ENCODE measurements at regions not wholly inside any gene's neighbourhood (a gene's known extent, or its start where the extent isn't known, plus 50 kb on each side); places are given as distances from the start of the nearest gene placed in this dataset.

DNA sequence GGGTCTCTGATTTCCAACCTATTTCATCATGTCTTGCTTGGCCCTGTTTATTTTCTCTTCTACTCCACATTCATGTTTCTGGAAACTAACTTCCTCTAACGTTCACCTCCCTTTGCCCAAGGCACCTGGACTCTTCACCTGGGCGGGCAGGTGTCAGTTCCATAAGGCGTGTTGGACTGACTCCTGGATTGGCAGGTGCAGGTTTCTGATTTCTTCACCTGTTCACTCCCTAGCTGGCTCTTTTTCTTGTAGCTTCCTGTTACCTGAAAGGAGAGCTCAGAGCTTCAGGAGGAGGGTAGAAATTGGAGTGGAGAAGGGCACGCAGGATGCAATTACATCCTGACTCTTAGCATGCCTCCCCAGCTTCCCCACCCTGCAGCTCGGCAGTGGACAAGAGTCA, 350.8 kb upstream of the KLF3 start:
- DNase-seq (ENCODE audit: low spot score): no peak

DNA sequence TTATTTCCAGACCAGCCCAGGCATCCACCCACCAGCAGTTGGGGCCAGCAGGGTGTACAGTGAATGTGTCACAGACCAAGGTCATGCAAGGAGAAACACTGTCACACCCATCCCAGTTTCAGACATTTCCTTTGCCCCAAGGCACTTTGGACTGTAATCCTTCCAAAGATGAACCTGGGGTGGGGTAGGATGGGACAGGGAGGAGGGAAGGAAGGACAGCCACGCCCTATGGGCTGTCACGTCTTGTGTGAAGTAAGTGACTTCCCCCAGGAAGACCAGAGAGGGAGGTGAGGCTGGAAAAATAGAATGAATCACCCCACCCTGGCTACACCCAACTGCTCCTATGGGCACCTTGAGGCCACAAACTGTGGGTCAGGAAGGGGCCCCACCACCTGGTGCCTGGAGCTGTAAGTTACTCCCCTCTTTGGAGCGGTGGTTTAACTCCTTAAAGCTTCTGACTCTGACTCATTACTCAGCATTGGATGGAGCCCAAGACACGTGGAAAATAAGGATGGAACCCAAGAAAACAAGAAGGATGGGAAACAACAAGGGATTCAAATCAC, 349.9 kb upstream of the KLF3 start:
- DNase-seq (ENCODE audit: low spot score): no peak

DNA sequence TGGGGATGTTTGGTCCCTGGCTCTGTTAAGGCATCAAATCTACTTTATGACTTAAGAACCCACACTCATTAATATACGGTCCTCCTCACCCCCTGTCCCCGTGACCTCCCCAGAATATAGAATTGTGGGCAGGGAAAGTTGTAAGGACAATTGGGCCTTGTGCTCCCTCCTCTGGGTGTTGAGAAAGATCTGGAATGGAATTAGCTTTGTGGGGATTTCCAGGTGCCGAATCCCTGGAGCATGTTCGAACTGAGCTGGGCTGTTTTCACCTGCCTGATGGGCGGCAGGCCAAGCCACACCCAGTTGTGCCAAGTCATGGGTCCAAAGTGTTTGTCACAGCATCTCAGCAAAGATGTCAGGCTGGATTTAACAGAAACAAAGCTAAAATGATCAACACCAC, 349.3 kb upstream of the KLF3 start:
- no peak for DNase-seq (ENCODE audit: low spot score)

DNA sequence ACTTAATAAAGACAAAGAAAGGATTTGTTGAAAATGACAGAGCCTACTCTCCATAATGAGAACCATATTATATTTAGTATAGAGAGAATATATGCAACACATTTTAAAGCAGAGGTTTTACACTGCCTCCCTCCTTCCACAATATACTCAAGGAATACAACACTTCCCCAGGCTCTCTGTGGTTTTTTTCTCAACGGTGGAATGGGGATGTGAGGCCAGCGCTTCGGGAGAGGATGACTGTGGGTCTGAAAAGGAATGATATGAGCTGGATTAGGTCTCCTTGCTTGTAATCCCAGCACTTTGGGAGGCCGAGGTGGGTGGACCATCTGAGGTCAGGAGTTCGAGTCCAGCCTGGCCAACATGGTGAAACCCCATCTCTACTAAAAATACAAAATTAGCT, 348.7 kb upstream of the KLF3 start:
- DNase-seq (ENCODE audit: low spot score): no peak

DNA sequence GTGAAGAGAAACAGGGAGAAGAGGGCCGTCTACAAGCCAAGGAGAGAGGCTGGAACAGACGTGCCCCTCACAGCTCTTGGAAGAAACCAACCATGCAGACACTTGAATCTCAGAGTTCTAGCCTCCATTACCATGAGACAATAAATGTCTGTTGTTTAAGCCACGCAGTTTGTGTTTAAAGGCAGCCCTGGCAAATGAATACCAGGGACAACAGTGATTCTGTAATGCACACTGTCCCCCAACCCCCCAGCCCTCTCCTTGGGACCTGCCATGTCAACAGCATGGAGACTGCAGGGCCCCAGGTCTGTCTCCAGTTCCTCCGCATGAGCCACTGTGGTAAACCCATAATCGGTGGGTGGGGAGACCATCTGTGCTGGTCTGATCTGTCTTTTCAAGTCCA, 348.0 kb upstream of the KLF3 start:
- no peak for DNase-seq (ENCODE audit: low spot score)

DNA sequence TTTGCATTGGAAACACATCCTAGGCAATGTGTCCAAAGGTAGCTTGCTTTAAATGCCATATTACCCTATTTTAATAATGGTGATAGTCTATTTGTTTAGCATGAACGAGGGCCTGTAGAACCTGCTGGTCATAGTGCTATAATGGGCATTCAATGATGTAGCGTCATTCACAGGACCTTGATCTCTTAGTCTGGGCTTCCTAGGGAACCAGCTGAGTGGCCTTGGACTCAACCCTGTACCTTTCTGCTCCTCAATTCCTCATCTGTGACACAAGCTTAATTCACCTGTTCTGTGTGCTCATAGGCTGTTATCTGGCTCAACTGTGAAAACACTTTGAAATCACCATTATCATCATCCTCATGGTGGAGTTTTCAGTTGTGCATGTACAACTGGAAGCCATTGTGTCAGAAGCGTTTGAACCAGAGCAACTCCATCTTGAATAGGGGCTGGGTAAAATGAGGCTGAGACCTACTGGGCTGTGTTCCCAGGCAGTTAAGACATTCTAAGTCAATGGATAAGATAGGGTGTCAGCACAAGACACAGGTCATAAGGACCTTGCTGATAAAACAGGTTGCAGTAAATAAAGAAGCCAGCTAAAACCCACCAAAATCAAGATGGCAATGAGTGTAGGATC, 346.8 kb upstream of the KLF3 start:
- DNase-seq (ENCODE audit: low spot score): no peak

DNA sequence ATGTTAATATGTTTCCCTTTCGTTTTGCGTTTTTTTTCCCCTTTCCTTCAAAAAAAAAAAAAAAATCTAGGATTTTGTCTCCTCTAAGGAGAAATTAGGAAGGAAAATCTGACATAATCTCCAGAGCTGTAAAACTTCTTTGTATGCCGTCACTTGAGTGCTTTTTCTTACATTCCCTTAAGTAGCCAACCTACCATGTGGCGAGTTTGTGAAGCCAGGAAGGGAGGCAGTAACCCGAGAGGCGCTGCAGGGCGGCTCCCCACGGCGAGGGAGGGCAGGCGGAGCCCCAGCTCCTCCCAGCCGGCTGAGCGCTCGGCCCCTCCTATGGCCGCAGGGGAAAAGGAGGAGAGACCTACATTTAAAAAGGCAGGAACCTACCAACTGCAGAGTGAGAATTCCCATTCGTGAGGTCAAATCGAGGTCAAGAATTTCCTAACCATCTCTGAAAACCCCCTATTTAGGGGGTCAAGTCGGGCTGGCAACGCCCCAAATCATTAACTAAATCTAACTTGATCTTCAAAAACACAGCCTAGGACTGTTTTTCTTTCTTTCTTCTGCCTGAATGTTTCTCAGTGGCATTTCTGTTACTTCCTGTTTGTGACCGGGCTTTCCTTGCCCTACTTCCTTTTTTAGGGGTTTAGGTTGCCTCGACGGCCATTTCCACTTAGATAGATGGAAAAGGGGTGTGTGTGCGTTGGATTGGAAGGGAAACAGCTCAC, 345.1 kb upstream of the KLF3 start:
- peak; percentile 73 for DNase-seq (ENCODE audit: low spot score)

DNA sequence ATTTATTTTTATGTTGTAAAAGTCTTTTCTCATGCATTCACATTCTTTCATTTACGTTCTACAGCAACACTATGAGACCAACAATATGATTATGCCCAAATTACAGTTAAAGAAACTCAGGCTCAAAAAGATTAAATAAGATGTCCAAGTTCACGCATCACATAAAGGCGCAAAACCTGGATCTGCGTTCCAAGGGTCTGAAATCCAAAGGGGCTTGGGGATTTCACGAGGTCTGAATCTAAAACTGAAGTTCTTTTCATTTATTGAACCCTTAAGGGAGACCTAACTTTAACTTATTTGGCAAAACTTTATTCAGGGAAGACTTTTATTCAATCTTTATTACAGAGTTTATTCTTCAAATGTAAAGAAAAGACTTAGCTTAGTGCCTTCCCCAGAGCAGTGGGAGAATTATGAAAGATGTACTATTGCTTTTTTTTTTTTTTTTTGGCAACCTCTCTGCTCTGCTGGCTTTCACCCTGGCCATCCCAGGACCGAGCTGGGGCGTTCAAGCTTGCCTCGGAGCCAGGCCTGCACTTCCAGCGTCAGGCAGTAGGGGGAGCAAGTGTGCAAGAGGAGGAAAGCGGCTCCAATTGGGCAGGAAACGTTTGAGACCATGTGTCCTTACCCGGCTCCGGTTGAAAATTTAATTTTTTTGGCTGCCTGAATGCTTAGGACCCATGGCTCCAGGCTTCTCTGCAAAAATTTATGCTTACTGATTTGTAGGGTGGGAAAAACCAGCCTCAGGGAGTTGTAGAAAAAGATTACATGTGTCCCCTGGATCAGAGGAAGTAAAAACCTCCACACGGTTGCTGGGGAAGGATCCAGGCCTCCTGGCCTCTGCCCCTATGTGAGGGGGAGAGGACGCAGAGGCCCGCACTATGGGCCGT, 344.3 kb upstream of the KLF3 start:
- peak; percentile 92 for DNase-seq (ENCODE audit: low spot score)

DNA sequence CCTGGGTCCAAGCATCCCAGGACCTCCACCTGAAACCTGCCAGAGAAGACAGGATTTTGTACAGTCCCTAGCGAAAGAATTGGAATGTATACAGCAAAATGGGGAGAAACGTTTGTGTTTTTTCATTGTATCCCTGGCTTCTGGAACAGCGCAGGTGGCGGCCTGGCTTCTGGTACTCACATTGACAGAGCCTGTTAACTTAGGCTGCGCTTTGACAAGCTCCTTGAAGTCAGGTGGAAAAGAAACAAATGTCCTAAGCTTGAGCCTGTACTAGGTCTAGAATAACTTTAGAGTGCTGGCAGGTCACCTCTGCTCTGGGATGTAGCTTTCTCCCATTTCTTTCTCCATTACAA, 343.7 kb upstream of the KLF3 start:
- DNase-seq (ENCODE audit: low spot score): no peak

DNA sequence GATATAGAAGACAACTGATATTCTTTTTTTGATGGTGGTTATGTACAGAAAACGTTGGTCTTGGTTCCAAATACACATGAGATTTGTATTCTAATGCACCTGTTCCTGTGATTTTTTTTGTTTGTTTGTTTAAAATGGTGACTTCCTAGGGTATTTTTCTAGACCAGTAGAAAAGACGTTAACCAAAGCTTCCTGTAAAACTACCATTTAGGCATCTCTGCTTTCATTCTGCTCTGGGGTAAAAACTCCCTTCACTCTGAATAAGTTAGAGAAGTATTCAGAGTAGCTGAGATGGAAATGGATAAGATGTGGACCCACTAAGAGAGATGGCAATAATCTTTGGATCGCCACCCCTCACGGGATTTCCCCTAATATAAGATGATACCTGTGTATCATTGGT, 343.2 kb upstream of the KLF3 start:
- DNase-seq (ENCODE audit: low spot score): no peak

DNA sequence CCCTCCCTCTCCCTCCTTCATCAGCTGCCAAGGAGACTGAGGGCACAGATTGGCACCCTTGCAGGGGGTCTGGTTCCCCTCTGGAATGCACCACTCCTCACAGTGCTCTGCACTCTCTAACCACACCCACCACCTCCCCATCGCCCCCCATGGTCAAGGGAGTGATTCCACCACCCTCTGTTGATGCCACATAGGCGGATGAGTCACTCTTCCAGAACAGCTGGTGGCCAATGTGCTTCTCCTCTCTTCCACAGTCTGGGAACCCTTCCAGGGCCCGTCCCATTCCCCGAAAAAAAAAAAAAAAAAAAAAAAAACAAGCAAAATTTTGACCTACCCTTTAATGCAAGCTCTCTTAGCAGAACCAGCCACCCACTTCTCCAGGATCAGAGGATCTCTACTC, 341.3 kb upstream of the KLF3 start:
- DNase-seq (ENCODE audit: low spot score): no peak

DNA sequence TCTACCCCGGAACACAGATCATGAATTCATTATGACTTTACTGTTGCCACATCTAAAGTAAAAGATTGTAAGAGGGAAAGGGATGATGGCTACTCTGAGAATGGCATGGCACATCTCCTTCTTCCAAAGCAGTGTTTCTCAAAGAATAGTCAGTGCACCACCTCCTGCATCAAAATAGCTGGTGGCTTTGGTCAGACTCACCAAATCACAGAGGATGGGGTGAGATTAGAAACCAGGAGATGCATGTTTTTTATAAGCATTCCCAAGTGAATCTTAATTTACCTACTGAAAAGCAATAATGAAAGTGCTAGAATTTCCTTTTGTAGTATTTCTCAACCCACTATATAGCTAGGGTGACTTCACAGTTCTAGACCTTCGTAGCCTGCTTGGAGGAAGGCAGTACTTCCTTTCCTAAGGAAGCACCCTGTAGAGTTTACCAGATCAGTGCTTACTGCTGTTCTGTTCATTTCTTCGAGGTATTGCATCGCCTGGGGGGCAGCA, 340.8 kb upstream of the KLF3 start:
- DNase-seq (ENCODE audit: low spot score): no peak

DNA sequence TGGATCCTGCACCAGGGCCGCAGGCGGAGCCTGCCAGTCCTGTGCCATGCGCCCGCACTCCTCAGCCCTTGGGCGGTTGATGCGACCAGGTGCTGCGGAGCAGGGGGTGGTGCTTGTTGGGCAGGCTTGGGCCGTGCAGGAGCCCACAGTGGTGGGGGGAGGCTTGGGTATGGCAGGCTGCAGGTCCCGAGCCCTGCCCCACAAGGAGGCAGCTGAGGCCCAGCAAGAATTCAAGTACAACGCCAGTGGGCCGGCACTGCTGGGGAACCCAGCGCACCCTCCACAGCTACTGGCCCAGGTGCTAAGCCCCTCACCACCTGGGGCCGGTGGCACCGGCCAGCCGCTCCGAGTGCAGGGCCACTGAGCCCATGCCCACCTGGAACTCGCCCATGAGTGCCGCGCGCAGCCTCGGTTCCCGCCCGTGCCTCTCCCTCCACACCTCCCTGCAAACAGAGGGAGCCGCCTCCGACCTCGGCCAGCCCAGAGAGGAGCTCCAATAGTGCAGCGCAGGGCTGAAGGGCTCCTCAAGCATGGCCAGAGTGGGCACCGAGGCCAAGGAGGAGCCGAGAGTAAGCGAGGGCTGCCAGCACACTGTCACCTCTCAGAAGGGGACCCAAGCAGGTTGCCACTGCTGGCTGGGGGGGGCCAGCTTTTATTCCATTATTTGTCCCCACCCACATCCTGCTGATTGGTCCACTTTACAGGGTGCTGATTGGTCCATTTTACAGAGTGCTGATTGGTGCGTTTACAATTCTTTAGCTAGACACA, 339.0 kb upstream of the KLF3 start:
- no peak for DNase-seq (ENCODE audit: low spot score)

DNA sequence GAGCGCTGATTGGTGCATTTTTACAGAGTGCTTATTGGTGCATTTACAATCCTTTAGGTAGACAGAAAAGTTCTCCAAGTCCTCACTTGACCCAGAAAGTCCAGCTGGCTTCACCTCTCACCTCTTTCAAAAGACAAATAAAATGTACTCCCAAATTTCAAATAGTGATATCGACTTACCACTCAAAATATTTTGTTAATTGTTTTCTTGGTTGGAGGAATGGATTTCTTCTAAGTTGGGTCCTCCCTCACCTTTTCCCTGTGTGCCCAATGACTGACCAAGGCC, 338.4 kb upstream of the KLF3 start:
- no peak for DNase-seq (ENCODE audit: low spot score)

DNA sequence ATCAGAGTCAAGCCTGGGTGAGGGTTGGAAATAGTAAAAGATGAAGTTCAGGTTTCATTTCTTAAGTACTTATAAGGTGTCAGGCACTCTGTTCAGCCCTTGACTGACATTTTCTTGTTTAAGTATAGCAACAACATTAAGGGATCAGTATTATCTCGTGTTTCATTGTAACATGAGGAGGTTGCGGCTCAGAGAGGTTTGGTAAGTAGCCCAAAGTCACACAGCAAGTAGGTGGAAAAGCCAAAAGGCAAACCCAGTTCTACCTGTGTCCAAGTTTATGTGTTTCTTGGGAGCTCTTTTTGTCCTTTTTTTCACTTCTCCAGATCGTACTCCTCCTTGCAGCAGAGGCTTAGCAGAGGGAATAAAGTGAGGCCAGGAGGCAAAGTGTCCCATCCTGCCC, 337.5 kb upstream of the KLF3 start:
- DNase-seq (ENCODE audit: low spot score): no peak

DNA sequence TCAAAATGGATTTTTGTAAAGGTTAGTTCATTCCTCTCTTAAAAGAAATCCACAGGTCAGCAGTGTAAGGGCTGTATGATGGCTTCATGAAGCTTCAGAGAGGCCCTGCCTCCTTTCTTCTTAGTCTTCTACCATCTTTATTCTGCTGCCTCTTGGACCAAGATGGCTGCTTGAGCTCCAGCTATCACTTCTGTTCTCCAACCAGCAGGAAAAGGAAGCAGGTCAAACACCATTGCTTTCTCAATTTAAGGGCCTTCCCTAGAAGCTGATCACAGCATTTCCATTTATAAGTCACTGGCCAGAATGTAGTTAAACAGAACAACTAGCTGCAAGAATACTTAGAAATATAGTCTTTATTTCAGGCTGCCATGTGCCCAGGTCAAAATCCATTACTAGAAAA, 336.8 kb upstream of the KLF3 start:
- DNase-seq (ENCODE audit: low spot score): no peak

DNA sequence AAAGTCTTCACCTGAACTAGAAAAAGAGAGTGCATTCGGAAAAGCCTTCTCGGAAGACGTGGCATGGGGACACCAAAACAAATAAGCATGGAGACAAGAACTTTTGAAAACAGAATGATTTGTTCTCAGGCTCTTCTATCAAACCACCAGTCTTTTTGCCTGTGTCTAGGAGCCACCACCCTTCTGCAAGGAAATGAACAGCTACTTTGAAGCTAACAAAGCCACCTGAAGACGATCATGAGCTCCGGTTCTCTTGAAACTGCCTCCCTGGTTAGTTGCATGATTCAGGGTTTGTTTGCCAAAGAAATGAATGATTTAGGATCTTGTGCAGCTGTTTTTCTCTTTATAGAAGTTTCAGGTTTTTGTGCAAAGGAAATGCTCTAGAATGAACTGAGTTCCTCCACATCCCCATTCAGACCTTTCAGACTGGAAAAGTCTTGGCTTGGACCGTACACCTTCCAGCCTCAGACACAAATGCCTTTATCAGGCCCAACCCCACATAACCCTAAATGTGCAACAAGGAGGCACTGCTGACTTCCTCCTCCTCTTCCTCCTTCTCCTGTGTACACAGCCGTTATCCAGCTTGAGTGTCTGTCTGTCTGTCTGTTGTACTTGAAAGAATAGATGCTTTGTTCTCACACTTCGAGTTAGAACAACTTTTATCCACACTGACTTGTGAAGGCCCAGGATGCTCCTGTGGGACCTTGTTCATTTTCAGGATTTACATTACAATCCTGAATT, 334.8 kb upstream of the KLF3 start:
- DNase-seq (ENCODE audit: low spot score): peak; percentile 55

DNA sequence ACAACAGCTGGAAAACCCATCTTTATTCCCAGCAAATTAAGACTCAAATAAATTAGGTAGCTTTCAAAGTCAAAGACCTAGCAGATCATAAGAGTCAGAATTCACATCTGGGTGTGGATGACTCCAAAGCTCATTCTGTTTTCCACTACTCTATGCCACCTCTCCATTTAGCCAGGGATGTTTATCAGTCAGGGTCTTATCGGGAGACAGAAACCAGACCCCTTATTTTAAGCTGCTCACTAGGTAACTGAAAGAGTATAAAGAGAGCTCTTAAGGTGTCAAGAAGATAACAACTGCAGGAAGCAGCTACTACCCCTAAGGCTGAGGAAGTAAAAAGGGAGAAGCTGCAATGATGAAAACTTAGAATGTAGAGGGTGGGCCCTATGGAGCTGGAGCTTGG, 333.7 kb upstream of the KLF3 start:
- no peak for DNase-seq (ENCODE audit: low spot score)

DNA sequence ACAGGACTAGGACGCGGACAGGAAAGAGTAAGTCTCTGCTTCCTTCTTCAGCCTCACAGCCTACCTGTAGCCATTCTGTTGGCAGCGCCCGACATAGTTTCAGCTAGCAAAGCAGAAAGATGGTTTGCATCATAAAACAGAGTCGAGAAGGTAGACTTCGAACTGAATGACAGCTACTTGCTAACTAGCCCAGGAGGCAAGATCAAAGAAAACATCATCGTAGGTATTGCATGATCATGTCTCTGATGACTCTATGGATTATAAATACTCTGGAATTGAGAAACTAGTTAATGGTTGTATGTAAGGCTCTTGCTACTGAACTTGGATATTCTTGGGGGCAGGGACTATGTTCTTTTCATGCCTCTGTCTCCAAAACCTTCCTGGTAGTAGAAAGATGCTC, 333.1 kb upstream of the KLF3 start:
- no peak for DNase-seq (ENCODE audit: low spot score)

DNA sequence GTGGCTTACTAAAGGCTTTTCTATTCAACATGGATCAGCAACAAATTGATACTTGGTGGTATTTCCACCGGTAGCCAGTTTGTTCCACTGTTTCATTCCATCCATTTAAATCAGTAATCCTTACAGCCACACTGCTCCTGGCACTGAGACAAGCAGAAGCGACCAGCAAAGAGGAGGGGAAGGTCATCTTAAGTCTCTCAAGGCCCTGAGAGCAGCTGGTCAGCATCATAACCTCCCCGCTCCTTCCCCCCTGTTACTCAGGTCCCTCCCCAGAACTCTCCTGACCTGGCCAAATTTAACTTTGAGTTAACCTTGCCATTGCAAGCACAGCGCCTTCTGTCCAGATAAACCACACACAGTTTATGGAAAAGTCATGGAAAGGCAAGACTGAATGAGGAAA, 331.3 kb upstream of the KLF3 start:
- DNase-seq (ENCODE audit: low spot score): no peak

DNA sequence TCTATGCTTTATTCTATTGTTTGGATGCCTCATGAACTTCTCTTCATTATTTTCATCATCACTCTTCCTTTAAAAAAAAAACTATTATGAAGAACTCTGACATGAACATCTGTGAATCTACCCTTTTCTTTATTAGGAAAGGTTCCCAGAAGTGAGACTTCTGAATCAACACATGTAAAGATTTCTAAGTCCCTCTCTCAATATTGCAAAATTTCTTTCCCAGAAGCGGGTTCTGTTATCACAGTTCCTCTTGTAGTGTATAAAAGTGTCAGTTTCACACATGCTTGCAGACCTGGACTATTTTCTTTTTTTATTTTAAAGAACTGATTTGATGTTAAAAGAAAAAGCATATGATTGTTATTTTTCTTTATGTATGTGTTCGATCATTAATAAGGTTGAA, 330.8 kb upstream of the KLF3 start:
- DNase-seq (ENCODE audit: low spot score): no peak

DNA sequence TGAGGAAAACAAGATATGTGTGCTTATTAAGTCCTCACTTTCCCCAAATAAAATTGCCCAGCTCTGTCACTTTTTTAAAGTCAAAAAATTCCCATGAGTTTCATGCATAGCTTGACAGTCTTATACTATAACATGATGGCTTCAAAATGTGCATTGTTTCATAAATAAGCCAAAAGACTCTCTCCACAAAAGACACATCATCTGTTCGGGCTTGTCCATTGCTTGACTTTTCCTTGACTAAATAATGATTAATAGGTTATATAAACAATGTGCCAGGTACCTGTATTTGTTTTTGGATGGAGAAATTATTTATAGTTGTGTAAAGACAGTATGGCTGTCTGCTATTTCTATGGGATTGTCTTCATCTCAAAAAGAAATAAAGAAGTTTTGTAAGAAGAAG, 329.2 kb upstream of the KLF3 start:
- DNase-seq (ENCODE audit: low spot score): no peak

Measured in CD4-positive, alpha-beta T cell treated with Interleukin-2 at 100 ng/mL for 4 hours (primary cell).